ENCODE measurements at regions not wholly inside any gene's neighbourhood (a gene's known extent, or its start where the extent isn't known, plus 50 kb on each side); places are given as distances from the start of the nearest gene placed in this dataset.

GRCh38 chr6:71067816-71068215 is 111.0 kb upstream of the B3GAT2 start:
- H3K4me1 Mint-ChIP-seq: no peaks in the 10 kb centered on the region
- H3K27me3 Mint-ChIP-seq (ENCODE audit: insufficient read depth): peaks cover 27% of the 10 kb centered on the region
- H3K27ac Mint-ChIP-seq: no peak overlapping the region
- Histone ChIP-seq H3K4me1 (ENCODE audit: control insufficient read depth, insufficient read depth, low read length) (no peaks in the 10 kb centered on the region), H3K9me3 (ENCODE audit: control insufficient read depth, low read length) (no peaks in the 10 kb centered on the region), H3K36me3 (ENCODE audit: control insufficient read depth, insufficient read depth, low read length) (no peaks in the 10 kb centered on the region), H3K4me3 (ENCODE audit: low read length) (no peak overlapping the region), H3K27me3 (ENCODE audit: control insufficient read depth, insufficient read depth, low read length, poor library complexity, severe bottlenecking) (peaks cover 56% of the 10 kb centered on the region), H3K27ac (ENCODE audit: low read depth, low read length) (no peak overlapping the region), H3K9ac (ENCODE audit: extremely low read depth, low read length, poor library complexity, severe bottlenecking) (no peak overlapping the region)
- DNase-seq: no peak
- TF ChIP-seq CTCF (conservative IDR thresholded peaks at IDR 0.05): no peak
- no peaks in the 10 kb centered on the region for H3K36me3 Mint-ChIP-seq (ENCODE audit: low read depth)
- WGBS, 2 experiments (ENCODE audit: insufficient coverage in 1 of 2, insufficient read length in 1 of 2): 89 to 92% methylated on average over 4 to 5 of the region's 5 CpGs
- no peak overlapping the region for H3K4me3 Mint-ChIP-seq
- peaks cover 3% of the 10 kb centered on the region for H3K9me3 Mint-ChIP-seq

- Histone ChIP-seq H3K4me3 (ENCODE audit: low read length) (no peak overlapping the region), H3K4me1 (ENCODE audit: control insufficient read depth, insufficient read depth, low read length) (no peaks in the 10 kb centered on the region), H3K27me3 (ENCODE audit: control insufficient read depth, insufficient read depth, low read length, poor library complexity, severe bottlenecking) (peaks cover 79% of the 10 kb centered on the region), H3K9me3 (ENCODE audit: control insufficient read depth, low read length) (no peaks in the 10 kb centered on the region), H3K9ac (ENCODE audit: extremely low read depth, low read length, poor library complexity, severe bottlenecking) (no peak overlapping the region), H3K36me3 (ENCODE audit: control insufficient read depth, insufficient read depth, low read length) (no peaks in the 10 kb centered on the region), H3K27ac (ENCODE audit: low read depth, low read length) (no peak overlapping the region)
- no peaks in the 10 kb centered on the region for H3K4me1 Mint-ChIP-seq
- DNase-seq: no peak
- H3K27me3 Mint-ChIP-seq (ENCODE audit: insufficient read depth): peaks cover 36% of the 10 kb centered on the region
- no peak overlapping the region for H3K27ac Mint-ChIP-seq
- TF ChIP-seq CTCF (conservative IDR thresholded peaks at IDR 0.05): no peak
- peaks cover 3% of the 10 kb centered on the region for H3K9me3 Mint-ChIP-seq
- no peak overlapping the region for H3K4me3 Mint-ChIP-seq
- 86 to 90% methylated on average over 3 of the region's 3 CpGs for WGBS, 2 experiments (ENCODE audit: insufficient coverage in 1 of 2, insufficient read length in 1 of 2)
- H3K36me3 Mint-ChIP-seq (ENCODE audit: low read depth): no peaks in the 10 kb centered on the region
Observed at GRCh38 chr6:71072508-71072907, 115.6 kb upstream of the B3GAT2 start.

- no peak for DNase-seq
- Histone ChIP-seq H3K9ac (ENCODE audit: extremely low read depth, low read length, poor library complexity, severe bottlenecking) (no peak overlapping the region), H3K4me3 (ENCODE audit: low read length) (no peak overlapping the region), H3K27me3 (ENCODE audit: control insufficient read depth, insufficient read depth, low read length, poor library complexity, severe bottlenecking) (peaks cover 67% of the 10 kb centered on the region), H3K36me3 (ENCODE audit: control insufficient read depth, insufficient read depth, low read length) (no peaks in the 10 kb centered on the region), H3K4me1 (ENCODE audit: control insufficient read depth, insufficient read depth, low read length) (no peaks in the 10 kb centered on the region), H3K27ac (ENCODE audit: low read depth, low read length) (no peak overlapping the region), H3K9me3 (ENCODE audit: control insufficient read depth, low read length) (no peaks in the 10 kb centered on the region)
- WGBS, 2 experiments (ENCODE audit: insufficient coverage in 1 of 2, insufficient read length in 1 of 2): 100% methylated on average over 1 of the region's 2 CpGs; no CpG with 5 or more reads in 1 of the 2 experiments
- Mint-ChIP-seq H3K36me3 (ENCODE audit: low read depth) (no peaks in the 10 kb centered on the region), H3K4me3 (no peak overlapping the region), H3K4me1 (no peaks in the 10 kb centered on the region), H3K27ac (no peak overlapping the region), H3K27me3 (ENCODE audit: insufficient read depth) (peaks cover 25% of the 10 kb centered on the region), H3K9me3 (no peaks in the 10 kb centered on the region)
- no peak for TF ChIP-seq CTCF (conservative IDR thresholded peaks at IDR 0.05)
Observed at GRCh38 chr6:71077655-71078054, 120.8 kb upstream of the B3GAT2 start.

Measured in endodermal cell (in vitro differentiated cells).